Esophagus muscularis mucosa (tissue), 4 donors: ENCODE measurements at regions not wholly inside any gene's neighbourhood (a gene's known extent, or its start where the extent isn't known, plus 50 kb on each side); places are given as distances from the start of the nearest gene placed in this dataset.

Source experiments
- CTCF ChIP-seq, 3 experiments: fragments of 200-600 bp in 2 of 3; fragments of 450-650 bp in 1 of 3; sonication (generic) in 2 of 3; IDR thresholded peaks; one replicate each; pipeline ENCODE4 v1.5.1; 2017 to 2019; ENCODE audit warnings: antibody characterized with exemption in 3 of 3, mild to moderate bottlenecking in 2 of 3, moderate library complexity in 1 of 3
- EP300 ChIP-seq: sonication (generic); formaldehyde crosslinking; IDR thresholded peaks from one replicate; pipeline ENCODE4 v1.6.1; 2017; ENCODE audit warnings: antibody characterized with exemption
- POLR2A ChIP-seq: fragments of 450-650 bp; IDR thresholded peaks from one replicate; pipeline ENCODE4 v1.6.1; 2017; ENCODE audit warnings: antibody characterized with exemption, moderate library complexity, mild to moderate bottlenecking, low read depth
- POLR2AphosphoS5 ChIP-seq, 2 donors: sonication (generic); formaldehyde crosslinking; IDR thresholded peaks; one replicate each; pipeline ENCODE4 v1.6.1; 2017; ENCODE audit warnings: antibody characterized with exemption in 2 of 2

- TF ChIP-seq CTCF (IDR thresholded peaks at IDR 0.05): no peak
- no peak for TF ChIP-seq EP300
- TF ChIP-seq POLR2AphosphoS5 (IDR thresholded peaks at IDR 0.05): no peak
- TF ChIP-seq POLR2A: no peak
Observed at GRCh38 chr2:221088506-221088905, 483.6 kb downstream of the EPHA4 start.
